ENCODE measurements at regions not wholly inside any gene's neighbourhood (a gene's known extent, or its start where the extent isn't known, plus 50 kb on each side); places are given as distances from the start of the nearest gene placed in this dataset.

DNA sequence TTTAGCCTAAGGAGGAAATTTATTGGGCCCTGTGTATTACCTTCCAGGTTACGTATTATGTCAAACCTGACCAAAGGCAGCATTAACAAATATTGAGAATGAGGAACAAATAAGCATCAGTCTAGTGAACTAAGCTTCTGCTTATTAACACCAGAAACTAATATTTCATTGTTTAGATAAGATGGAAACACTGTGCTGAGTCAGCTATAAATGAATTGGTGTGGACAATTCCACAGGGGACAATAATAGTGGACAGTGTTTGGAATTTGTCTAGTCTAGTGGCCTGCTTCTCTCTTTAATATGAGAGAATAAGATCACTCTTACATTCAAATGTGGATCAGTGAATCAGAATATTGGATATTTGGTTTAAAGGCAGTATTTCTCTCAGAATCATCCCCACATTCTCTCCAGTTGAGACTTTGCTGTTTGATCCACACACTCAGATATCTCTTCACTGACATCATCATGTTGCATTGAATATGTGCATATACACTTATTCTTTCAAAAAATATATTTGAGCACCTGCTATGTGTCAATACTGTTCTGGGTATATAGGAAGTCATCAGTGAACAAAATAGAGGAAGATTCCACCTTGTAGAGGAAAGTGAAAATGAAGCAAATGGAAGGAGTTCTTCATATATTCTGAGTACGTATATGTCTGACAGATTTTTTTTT lies 136.3 kb downstream of the DIO2 start:
- WGBS (ENCODE audit: missing lambda C conversion rate) = 82% methylated on average over 2 of the region's 2 CpGs
- no peak for FAIRE-seq
- POLR2A ChIA-PET = no interaction called here

DNA sequence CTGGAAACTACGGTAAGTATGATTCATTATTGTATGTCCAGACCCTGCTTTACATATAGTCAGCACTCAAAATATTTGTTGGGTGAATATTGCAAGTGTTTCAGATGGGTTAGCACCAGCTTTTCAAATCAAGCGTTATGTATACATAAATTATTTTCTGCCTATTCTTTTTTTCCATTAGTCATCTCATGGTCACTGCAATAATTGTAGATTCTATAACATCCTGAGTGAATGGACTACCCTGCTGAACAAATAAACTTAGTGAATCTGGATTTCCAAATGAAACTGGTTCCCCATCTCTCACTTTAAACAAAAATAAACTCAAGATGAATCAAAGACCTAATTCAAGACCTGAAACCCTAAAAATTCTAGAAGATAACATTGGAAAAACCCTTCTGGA lies 152.3 kb downstream of the DIO2 start:
- H3K4me1 ChIP-seq = peaks cover 20% of the 10 kb centered on the region
- FAIRE-seq (no peak), ATAC-seq (no peak), DNase-seq (ENCODE audit: low read depth in 1 of 2, low spot score in 1 of 2) (no peak)
- no peak overlapping the region for H3K27ac ChIP-seq
- TF ChIP-seq RCOR1 (IDR thresholded peaks at IDR 0.05; ENCODE audit: low read depth, low read length) (no peak), PBX3 (IDR thresholded peaks at IDR 0.05) (no peak), HDAC2 (IDR thresholded peaks at IDR 0.05) (no peak), POLR2A (IDR thresholded peaks at IDR 0.05; ENCODE audit: low read length) (no peak), HOXB13 (CRISPR knock-in tag; IDR thresholded peaks at IDR 0.05; ENCODE audit: low read depth) (no peak), KDM1A (IDR thresholded peaks at IDR 0.05; ENCODE audit: low read depth) (no peak)
- WGBS (ENCODE audit: missing lambda C conversion rate) = 51% methylated on average over 2 of the region's 2 CpGs
- ChIA-PET CTCF (no interaction called here), POLR2A (interaction anchor here (0.7 kb wide), 1 partner anchor 218 kb away, joined by 3 read pairs; no protein-coding TSS in a partner anchor)
- H3K4me3 ChIP-seq = no peak overlapping the region
- peaks cover 9% of the 10 kb centered on the region for H3K9me3 ChIP-seq
- H3K4me2 ChIP-seq = no peak overlapping the region

More for the DNA sequence above, 136.3 kb downstream of the DIO2 start:
- Histone ChIP-seq H3K9me3 (peaks cover 9% of the 10 kb centered on the region), H3K4me3 (no peak overlapping the region), H3K27ac (no peak overlapping the region), H3K4me2 (no peak overlapping the region), H3K4me1 (no peaks in the 10 kb centered on the region)
- TF ChIP-seq RAD21 (conservative IDR thresholded peaks at IDR 0.05 in 1 of 2, IDR thresholded peaks at IDR 0.05 in 1 of 2) (no peak), MAFK (IDR thresholded peaks at IDR 0.05; ENCODE audit: partially characterized antibody) (peak; percentile 96)
- CTCF ChIA-PET = interaction anchor here (1.1 kb wide), 1 partner anchor 19 kb away, joined by 4 read pairs; no protein-coding TSS in a partner anchor
- DNase-seq (ENCODE audit: low read depth in 1 of 2, low spot score in 1 of 2) (no peak), ATAC-seq (no peak)

DNA sequence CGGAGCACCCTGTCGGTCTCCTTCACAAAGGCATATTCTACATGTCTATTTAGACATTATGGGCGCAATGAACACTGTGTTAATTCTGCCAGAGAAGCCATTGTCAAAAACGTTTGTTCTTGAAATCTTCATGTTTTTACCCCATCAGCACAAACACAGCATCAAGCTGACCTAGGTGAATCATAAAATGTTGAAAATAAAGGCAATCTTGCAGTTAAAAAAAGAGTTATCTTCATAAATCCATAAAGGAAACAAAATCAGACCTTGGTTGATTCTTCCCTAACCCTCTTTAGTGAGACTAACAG lies 154.9 kb downstream of the DIO2 start:
- H3K9me3 ChIP-seq = 0 out of 3 replicates have a peak, but pooled peaks cover 3% of the 10 kb centered on the region
- CTCF ChIA-PET = interaction anchor here (0.6 to 4.7 kb wide), 60 partner anchors 9 to 1380 kb away, joined by 3 to 54 read pairs (median 4); partner anchors contain the start of gene DIO2
- TF ChIP-seq MYC (IDR thresholded peaks at IDR 0.05; ENCODE audit: borderline replicate concordance, low read length) (no peak), RAD21 (conservative IDR thresholded peaks at IDR 0.05 in 1 of 2, IDR thresholded peaks at IDR 0.05 in 1 of 2) (peak in 1 of 2 experiments; percentile 44; a peak in 2 of 5 replicates), CBX2 (IDR thresholded peaks at IDR 0.05; ENCODE audit: borderline replicate concordance, low read depth) (no peak), CEBPB (IDR thresholded peaks at IDR 0.05) (no peak), MAFK (IDR thresholded peaks at IDR 0.05; ENCODE audit: partially characterized antibody) (peak; percentile 68), SMC3 (IDR thresholded peaks at IDR 0.05) (0 out of 3 replicates have a peak, but pooled peaks have one; percentile 3), ESRRA (IDR thresholded peaks at IDR 0.05; ENCODE audit: borderline replicate concordance, low read length) (no peak)
- TF ChIP-seq, protein P1, sequence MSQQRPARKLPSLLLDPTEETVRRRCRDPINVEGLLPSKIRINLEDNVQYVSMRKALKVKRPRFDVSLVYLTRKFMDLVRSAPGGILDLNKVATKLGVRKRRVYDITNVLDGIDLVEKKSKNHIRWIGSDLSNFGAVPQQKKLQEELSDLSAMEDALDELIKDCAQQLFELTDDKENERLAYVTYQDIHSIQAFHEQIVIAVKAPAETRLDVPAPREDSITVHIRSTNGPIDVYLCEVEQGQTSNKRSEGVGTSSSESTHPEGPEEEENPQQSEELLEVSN (IDR thresholded peaks at IDR 0.05; ENCODE audit: borderline replicate concordance, low read depth) = no peak
- 7% methylated on average over 4 of the region's 4 CpGs for WGBS (ENCODE audit: missing lambda C conversion rate)
- peak overlapping the region; percentile 25; the same call in 2 of the 3 replicates for H3K4me2 ChIP-seq
- H3K4me3 ChIP-seq = no peak overlapping the region
- FAIRE-seq (no peak), DNase-seq (ENCODE audit: low read depth in 1 of 2, low spot score in 1 of 2) (no peak), ATAC-seq (peak in 1 of 2 experiments; percentile 69; a peak in 2 of 6 replicates)
- POLR2A ChIA-PET = interaction anchor here (0.7 kb wide), 1 partner anchor 326 kb away, joined by 4 read pairs; no protein-coding TSS in a partner anchor
- H3K27ac ChIP-seq = peak overlapping the region; percentile 12 to 32; a peak in 3 of 6 replicates
- H3K4me1 ChIP-seq = peaks cover 20% of the 10 kb centered on the region

DNA sequence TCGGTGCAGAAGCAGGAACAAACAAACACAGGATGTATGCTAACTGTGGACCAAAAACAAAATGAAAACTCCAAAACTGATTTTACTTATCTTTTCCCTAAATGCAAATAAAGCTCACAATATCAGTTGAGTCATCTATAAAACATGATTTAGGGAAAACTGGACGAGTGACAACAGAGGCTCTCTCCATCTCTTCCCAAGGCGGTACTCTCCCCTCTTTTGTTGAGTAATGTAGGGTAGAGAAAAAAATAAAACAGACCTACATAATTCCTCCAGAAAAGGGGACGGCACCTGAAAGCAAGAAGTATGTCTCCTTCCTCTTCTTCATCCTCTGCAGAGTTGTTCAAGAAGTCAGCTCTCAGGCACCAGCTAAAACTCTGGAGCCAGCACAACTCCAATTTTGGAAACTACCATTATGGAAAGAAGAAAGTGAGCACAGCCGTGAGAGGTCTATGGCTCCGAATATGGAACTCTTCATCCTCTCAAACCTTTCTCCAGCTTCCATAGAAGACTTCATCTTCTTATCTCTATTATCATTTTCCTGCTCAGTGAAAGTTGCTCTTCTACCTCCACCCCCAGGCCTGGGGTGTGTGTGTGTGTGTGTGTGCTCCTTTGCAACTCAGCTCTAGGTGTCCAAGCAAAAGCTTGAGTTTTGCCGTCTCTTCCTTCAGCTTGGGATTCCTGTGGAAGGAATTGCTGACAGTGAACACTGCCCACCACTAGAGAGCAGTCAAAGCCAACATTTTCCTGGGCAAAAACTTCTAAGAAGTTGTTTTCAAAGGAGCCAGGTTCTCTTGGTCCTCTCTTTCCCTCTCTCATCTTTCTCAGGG lies 155.4 kb downstream of the DIO2 start:
- FAIRE-seq (no peak), DNase-seq (ENCODE audit: low read depth in 1 of 2, low spot score in 1 of 2) (peak; percentile 25 to 75), ATAC-seq (peak; percentile 92 to 95)
- H3K4me3 ChIP-seq = no peak overlapping the region
- peak overlapping the region; percentile 32 to 56; a peak in 4 of 6 replicates for H3K27ac ChIP-seq
- H3K4me1 ChIP-seq = peaks cover 20% of the 10 kb centered on the region
- ChIA-PET POLR2A (interaction anchor here (0.7 kb wide), 1 partner anchor 327 kb away, joined by 4 read pairs; no protein-coding TSS in a partner anchor), CTCF (interaction anchor here (0.5 to 4.7 kb wide), 69 partner anchors 9 to 1542 kb away, joined by 3 to 54 read pairs (median 3); partner anchors contain the start of gene DIO2)
- peak overlapping the region; percentile 25 for H3K4me2 ChIP-seq
- H3K9me3 ChIP-seq = peaks cover 3% of the 10 kb centered on the region; the same call in 1 of the 3 replicates
- WGBS (ENCODE audit: missing lambda C conversion rate) = 42% methylated on average over 7 of the region's 7 CpGs
- TF ChIP-seq HDAC2 (IDR thresholded peaks at IDR 0.05) = no peak
- no peak for TF ChIP-seq BHLHE40 (IDR thresholded peaks at IDR 0.05; ENCODE audit: low read depth, low read length)
- no peak for TF ChIP-seq TP53 (CRISPR knock-in tag; IDR thresholded peaks at IDR 0.05)
- TF ChIP-seq, protein P2, sequence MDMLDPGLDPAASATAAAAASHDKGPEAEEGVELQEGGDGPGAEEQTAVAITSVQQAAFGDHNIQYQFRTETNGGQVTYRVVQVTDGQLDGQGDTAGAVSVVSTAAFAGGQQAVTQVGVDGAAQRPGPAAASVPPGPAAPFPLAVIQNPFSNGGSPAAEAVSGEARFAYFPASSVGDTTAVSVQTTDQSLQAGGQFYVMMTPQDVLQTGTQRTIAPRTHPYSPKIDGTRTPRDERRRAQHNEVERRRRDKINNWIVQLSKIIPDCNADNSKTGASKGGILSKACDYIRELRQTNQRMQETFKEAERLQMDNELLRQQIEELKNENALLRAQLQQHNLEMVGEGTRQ (IDR thresholded peaks at IDR 0.05) = no peak
- no peak for TF ChIP-seq RARB (CRISPR knock-in tag; IDR thresholded peaks at IDR 0.05)
- TF ChIP-seq CTCF (IDR thresholded peaks at IDR 0.05) = peak; percentile 85
- TF ChIP-seq FOXS1 (CRISPR knock-in tag; IDR thresholded peaks at IDR 0.05) = no peak
- no peak for TF ChIP-seq HOXB5 (CRISPR knock-in tag; IDR thresholded peaks at IDR 0.05)
- no peak for TF ChIP-seq KDM1A (IDR thresholded peaks at IDR 0.05; ENCODE audit: low read depth)
- TF ChIP-seq RAD21 (conservative IDR thresholded peaks at IDR 0.05 in 1 of 2, IDR thresholded peaks at IDR 0.05 in 1 of 2) = peak; percentile 96 to 97
- TF ChIP-seq POLR2A (IDR thresholded peaks at IDR 0.05; ENCODE audit: low read length) = no peak
- TF ChIP-seq RFX5 (IDR thresholded peaks at IDR 0.05) = no peak
- TF ChIP-seq CHD4 (IDR thresholded peaks at IDR 0.05; ENCODE audit: borderline replicate concordance) = no peak
- TF ChIP-seq JUN (IDR thresholded peaks at IDR 0.05) = no peak

Measured in A549 (cell line).